ENCODE measurements at regions not wholly inside any gene's neighbourhood (a gene's known extent, or its start where the extent isn't known, plus 50 kb on each side); places are given as distances from the start of the nearest gene placed in this dataset.

- H3K27ac Mint-ChIP-seq, result no peak overlapping the region
- H3K9me3 Mint-ChIP-seq, result peaks cover 0 to 5% (median 2%) of the 10 kb centered on the region in 3 donors
- H3K27me3 Mint-ChIP-seq, result no peaks in the 10 kb centered on the region
- no peaks in the 10 kb centered on the region for H3K36me3 Mint-ChIP-seq
- H3K4me1 Mint-ChIP-seq, result no peaks in the 10 kb centered on the region
- no peak overlapping the region for H3K4me3 Mint-ChIP-seq
These were observed 857.2 kb downstream of the RPA4 start for GRCh38 chrX:97740886-97741285.

- Mint-ChIP-seq H3K4me3 (no peak overlapping the region), H3K4me1 (no peaks in the 10 kb centered on the region), H3K36me3 (no peaks in the 10 kb centered on the region), H3K27ac (no peak overlapping the region), H3K27me3 (peaks cover 1% of the 10 kb centered on the region), H3K9me3 (peaks cover 0 to 3% (median 2%) of the 10 kb centered on the region in 3 donors)
These were observed 859.3 kb downstream of the RPA4 start for GRCh38 chrX:97743014-97743413.

- Mint-ChIP-seq H3K4me3 (no peak overlapping the region), H3K36me3 (no peaks in the 10 kb centered on the region), H3K27ac (no peak overlapping the region), H3K4me1 (no peaks in the 10 kb centered on the region), H3K9me3 (peaks cover 0 to 5% (median 0%) of the 10 kb centered on the region in 3 donors), H3K27me3 (peaks cover 1% of the 10 kb centered on the region)
These were observed 863.6 kb downstream of the RPA4 start for GRCh38 chrX:97747346-97747745.

- peaks cover 0 to 1% (median 0%) of the 10 kb centered on the region in 3 donors for H3K9me3 Mint-ChIP-seq
- no peak overlapping the region for H3K27ac Mint-ChIP-seq
- H3K4me1 Mint-ChIP-seq, result no peaks in the 10 kb centered on the region
- H3K27me3 Mint-ChIP-seq, result peaks cover 1% of the 10 kb centered on the region
- H3K36me3 Mint-ChIP-seq, result no peaks in the 10 kb centered on the region
- no peak overlapping the region for H3K4me3 Mint-ChIP-seq
These were observed 867.3 kb downstream of the RPA4 start for GRCh38 chrX:97751016-97751415.

- no peaks in the 10 kb centered on the region for H3K27me3 Mint-ChIP-seq
- H3K36me3 Mint-ChIP-seq, result no peaks in the 10 kb centered on the region
- no peak overlapping the region for H3K4me3 Mint-ChIP-seq
- peaks cover 0 to 1% (median 0%) of the 10 kb centered on the region in 3 donors for H3K9me3 Mint-ChIP-seq
- H3K27ac Mint-ChIP-seq, result no peak overlapping the region
- no peaks in the 10 kb centered on the region for H3K4me1 Mint-ChIP-seq
These were observed 868.0 kb downstream of the RPA4 start for GRCh38 chrX:97751735-97752134.

GRCh38 chrX:97756879-97757278 is 873.2 kb downstream of the RPA4 start:
- no peaks in the 10 kb centered on the region for H3K36me3 Mint-ChIP-seq
- H3K9me3 Mint-ChIP-seq, result peaks cover 0 to 1% (median 0%) of the 10 kb centered on the region in 3 donors
- H3K4me1 Mint-ChIP-seq, result no peaks in the 10 kb centered on the region
- no peak overlapping the region for H3K4me3 Mint-ChIP-seq
- H3K27ac Mint-ChIP-seq, result no peak overlapping the region
- H3K27me3 Mint-ChIP-seq, result peaks cover 2% of the 10 kb centered on the region

GRCh38 chrX:97763391-97763790 is 879.7 kb downstream of the RPA4 start:
- H3K4me3 Mint-ChIP-seq, result no peak overlapping the region
- no peaks in the 10 kb centered on the region for H3K9me3 Mint-ChIP-seq
- no peaks in the 10 kb centered on the region for H3K4me1 Mint-ChIP-seq
- H3K27me3 Mint-ChIP-seq, result peaks cover 2% of the 10 kb centered on the region
- no peak overlapping the region for H3K27ac Mint-ChIP-seq
- H3K36me3 Mint-ChIP-seq, result peaks cover 1% of the 10 kb centered on the region

GRCh38 chrX:97763981-97764380 is 880.3 kb downstream of the RPA4 start:
- Mint-ChIP-seq H3K27me3 (peaks cover 2% of the 10 kb centered on the region), H3K36me3 (peaks cover 1% of the 10 kb centered on the region), H3K27ac (no peak overlapping the region), H3K9me3 (no peaks in the 10 kb centered on the region), H3K4me3 (no peak overlapping the region), H3K4me1 (no peaks in the 10 kb centered on the region)

- Mint-ChIP-seq H3K27ac (no peak overlapping the region), H3K4me3 (no peak overlapping the region), H3K4me1 (no peaks in the 10 kb centered on the region), H3K27me3 (no peaks in the 10 kb centered on the region), H3K9me3 (no peaks in the 10 kb centered on the region), H3K36me3 (peaks cover 1% of the 10 kb centered on the region)
These were observed 882.9 kb downstream of the RPA4 start for GRCh38 chrX:97766501-97767095.

GRCh38 chrX:97787311-97787710 is 903.6 kb downstream of the RPA4 start:
- peaks cover 0 to 1% (median 0%) of the 10 kb centered on the region in 3 donors for H3K4me1 Mint-ChIP-seq
- no peak overlapping the region for H3K4me3 Mint-ChIP-seq
- H3K9me3 Mint-ChIP-seq, result peaks cover 0 to 3% (median 2%) of the 10 kb centered on the region in 3 donors
- H3K27ac Mint-ChIP-seq, result no peak overlapping the region
- H3K36me3 Mint-ChIP-seq, result no peaks in the 10 kb centered on the region
- H3K27me3 Mint-ChIP-seq, result no peaks in the 10 kb centered on the region

- H3K36me3 Mint-ChIP-seq, result no peaks in the 10 kb centered on the region
- no peaks in the 10 kb centered on the region for H3K27me3 Mint-ChIP-seq
- peaks cover 0 to 1% (median 0%) of the 10 kb centered on the region in 3 donors for H3K4me1 Mint-ChIP-seq
- no peak overlapping the region for H3K4me3 Mint-ChIP-seq
- H3K9me3 Mint-ChIP-seq, result peaks cover 0 to 3% (median 2%) of the 10 kb centered on the region in 3 donors
- no peak overlapping the region for H3K27ac Mint-ChIP-seq
These were observed 904.1 kb downstream of the RPA4 start for GRCh38 chrX:97787849-97788248.

GRCh38 chrX:97790850-97791249 is 907.1 kb downstream of the RPA4 start:
- Mint-ChIP-seq H3K4me3 (no peak overlapping the region), H3K4me1 (peaks cover 0 to 1% (median 0%) of the 10 kb centered on the region in 3 donors), H3K36me3 (no peaks in the 10 kb centered on the region), H3K27me3 (no peaks in the 10 kb centered on the region), H3K27ac (no peak overlapping the region), H3K9me3 (peaks cover 0 to 2% (median 2%) of the 10 kb centered on the region in 3 donors)

- Mint-ChIP-seq H3K9me3 (peaks cover 0 to 3% (median 2%) of the 10 kb centered on the region in 3 donors), H3K4me1 (no peaks in the 10 kb centered on the region), H3K27ac (no peak overlapping the region), H3K36me3 (no peaks in the 10 kb centered on the region), H3K27me3 (no peaks in the 10 kb centered on the region), H3K4me3 (no peak overlapping the region)
These were observed 913.4 kb downstream of the RPA4 start for GRCh38 chrX:97797076-97797475.

GRCh38 chrX:97806238-97806637 is 922.5 kb downstream of the RPA4 start:
- H3K9me3 Mint-ChIP-seq, result peaks cover 0 to 7% (median 3%) of the 10 kb centered on the region in 3 donors
- no peaks in the 10 kb centered on the region for H3K4me1 Mint-ChIP-seq
- H3K27ac Mint-ChIP-seq, result no peak overlapping the region
- no peak overlapping the region for H3K4me3 Mint-ChIP-seq
- H3K27me3 Mint-ChIP-seq, result no peaks in the 10 kb centered on the region
- H3K36me3 Mint-ChIP-seq, result no peaks in the 10 kb centered on the region

GRCh38 chrX:97806946-97807345 is 923.2 kb downstream of the RPA4 start:
- no peaks in the 10 kb centered on the region for H3K36me3 Mint-ChIP-seq
- peaks cover 0 to 5% (median 0%) of the 10 kb centered on the region in 3 donors for H3K9me3 Mint-ChIP-seq
- no peaks in the 10 kb centered on the region for H3K4me1 Mint-ChIP-seq
- H3K4me3 Mint-ChIP-seq, result no peak overlapping the region
- peaks cover 3% of the 10 kb centered on the region for H3K27me3 Mint-ChIP-seq
- no peak overlapping the region for H3K27ac Mint-ChIP-seq

GRCh38 chrX:97820170-97820569 is 936.5 kb downstream of the RPA4 start:
- H3K27me3 Mint-ChIP-seq, result peaks cover 2% of the 10 kb centered on the region
- H3K9me3 Mint-ChIP-seq, result peaks cover 0 to 2% (median 0%) of the 10 kb centered on the region in 3 donors
- H3K4me3 Mint-ChIP-seq, result no peak overlapping the region
- peaks cover under 1% of the 10 kb centered on the region for H3K36me3 Mint-ChIP-seq
- H3K27ac Mint-ChIP-seq, result no peak overlapping the region
- H3K4me1 Mint-ChIP-seq, result no peaks in the 10 kb centered on the region
